ENCODE measurements at regions not wholly inside any gene's neighbourhood (a gene's known extent, or its start where the extent isn't known, plus 50 kb on each side); places are given as distances from the start of the nearest gene placed in this dataset.
"Not testable (repeated sequence)": the region's sequence is repeated elsewhere in the genome, so short reads cannot be mapped to it uniquely, and the experiment has no call there.

- ChIA-PET POLR2A (no interaction called here), CTCF (no interaction called here)
Observed at GRCh38 chr4:125003840-125004239, 291.3 kb upstream of the ANKRD50 start.

DNA sequence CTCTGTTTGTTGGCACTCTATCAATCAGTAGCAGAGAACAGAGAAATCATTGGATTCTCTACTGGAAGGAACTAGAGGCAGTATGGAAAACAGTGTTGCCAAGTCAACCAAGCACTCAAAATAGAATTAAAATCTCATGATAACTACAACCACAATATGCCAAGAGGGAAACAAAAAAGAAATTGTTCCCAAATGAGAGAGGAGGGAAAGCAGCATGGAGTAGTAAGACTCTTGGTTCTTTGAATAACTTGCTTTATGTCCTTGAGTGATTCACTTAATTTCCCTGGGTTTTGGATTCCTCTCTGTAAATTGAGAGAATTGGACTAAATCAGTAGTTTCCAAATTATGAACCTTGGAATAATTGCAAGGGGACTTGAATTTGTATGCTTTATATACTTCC lies 285.5 kb upstream of the ANKRD50 start:
- ChIA-PET CTCF (no interaction called here), POLR2A (no interaction called here)
- DNase-seq (ENCODE audit: extremely low spot score): no peak
- TF ChIP-seq, protein P1, sequence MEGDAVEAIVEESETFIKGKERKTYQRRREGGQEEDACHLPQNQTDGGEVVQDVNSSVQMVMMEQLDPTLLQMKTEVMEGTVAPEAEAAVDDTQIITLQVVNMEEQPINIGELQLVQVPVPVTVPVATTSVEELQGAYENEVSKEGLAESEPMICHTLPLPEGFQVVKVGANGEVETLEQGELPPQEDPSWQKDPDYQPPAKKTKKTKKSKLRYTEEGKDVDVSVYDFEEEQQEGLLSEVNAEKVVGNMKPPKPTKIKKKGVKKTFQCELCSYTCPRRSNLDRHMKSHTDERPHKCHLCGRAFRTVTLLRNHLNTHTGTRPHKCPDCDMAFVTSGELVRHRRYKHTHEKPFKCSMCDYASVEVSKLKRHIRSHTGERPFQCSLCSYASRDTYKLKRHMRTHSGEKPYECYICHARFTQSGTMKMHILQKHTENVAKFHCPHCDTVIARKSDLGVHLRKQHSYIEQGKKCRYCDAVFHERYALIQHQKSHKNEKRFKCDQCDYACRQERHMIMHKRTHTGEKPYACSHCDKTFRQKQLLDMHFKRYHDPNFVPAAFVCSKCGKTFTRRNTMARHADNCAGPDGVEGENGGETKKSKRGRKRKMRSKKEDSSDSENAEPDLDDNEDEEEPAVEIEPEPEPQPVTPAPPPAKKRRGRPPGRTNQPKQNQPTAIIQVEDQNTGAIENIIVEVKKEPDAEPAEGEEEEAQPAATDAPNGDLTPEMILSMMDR (IDR thresholded peaks at IDR 0.05; ENCODE audit: control extremely low read depth, extremely low read depth, low read depth, missing control alignments): no peak

More at GRCh38 chr4:125003840-125004239, 291.3 kb upstream of the ANKRD50 start:
- TF ChIP-seq, protein P1 (IDR thresholded peaks at IDR 0.05; ENCODE audit: control extremely low read depth, extremely low read depth, low read depth, missing control alignments): no peak
- no peak for DNase-seq (ENCODE audit: extremely low spot score)

- ChIA-PET CTCF (no interaction called here), POLR2A (no interaction called here)
- TF ChIP-seq, protein P1 (IDR thresholded peaks at IDR 0.05; ENCODE audit: control extremely low read depth, extremely low read depth, low read depth, missing control alignments): no peak
- DNase-seq (ENCODE audit: extremely low spot score): no peak
Observed at GRCh38 chr4:124997124-124997523, 284.6 kb upstream of the ANKRD50 start.

DNA sequence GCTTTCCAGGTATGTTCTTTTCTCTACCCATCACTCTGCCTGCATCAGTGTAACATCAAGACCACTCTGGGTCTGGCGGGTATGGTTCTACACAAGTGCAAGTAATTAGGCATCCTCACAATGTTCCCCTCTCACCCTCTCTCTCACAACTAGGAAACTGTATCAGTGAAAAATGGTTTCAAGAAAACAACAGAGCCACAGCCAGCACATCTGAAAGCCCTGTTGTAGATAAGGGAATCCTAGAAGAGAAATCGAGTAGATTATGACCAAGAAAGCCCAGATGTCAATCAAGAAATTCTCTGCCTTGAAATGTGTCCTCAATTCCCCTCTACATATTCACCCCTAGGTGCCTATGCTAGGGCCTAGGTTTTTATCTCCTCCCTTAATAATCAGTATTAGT lies 281.3 kb upstream of the ANKRD50 start:
- POLR2A ChIA-PET: no interaction called here
- no peak for DNase-seq (ENCODE audit: extremely low spot score)
- CTCF ChIA-PET: no interaction called here
- TF ChIP-seq, protein P1 (IDR thresholded peaks at IDR 0.05; ENCODE audit: control extremely low read depth, extremely low read depth, low read depth, missing control alignments): no peak

DNA sequence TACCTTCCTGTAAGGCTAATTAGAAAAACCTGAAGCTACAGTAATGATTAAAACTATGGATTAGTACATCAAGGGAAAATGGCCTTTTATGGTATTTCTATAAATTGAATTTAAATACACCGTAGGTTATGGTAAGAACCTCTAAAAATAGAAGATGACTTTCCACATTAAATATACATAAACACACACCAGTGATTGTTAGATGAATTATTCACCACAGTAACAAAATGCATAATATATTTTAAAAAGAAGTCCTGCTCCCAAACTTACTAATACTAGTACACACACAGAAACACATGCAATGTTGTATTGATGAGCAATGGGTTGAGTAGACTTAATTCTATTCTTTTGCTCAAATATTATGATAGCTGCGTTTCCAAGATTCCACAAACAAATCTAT lies 277.9 kb upstream of the ANKRD50 start:
- DNase-seq (ENCODE audit: extremely low spot score): no peak
- POLR2A ChIA-PET: no interaction called here
- CTCF ChIA-PET: interaction anchor here (1.0 kb wide), 1 partner anchor 11 kb away, joined by 3 read pairs; no protein-coding TSS in a partner anchor
- TF ChIP-seq, protein P1 (IDR thresholded peaks at IDR 0.05; ENCODE audit: control extremely low read depth, extremely low read depth, low read depth, missing control alignments): no peak

DNA sequence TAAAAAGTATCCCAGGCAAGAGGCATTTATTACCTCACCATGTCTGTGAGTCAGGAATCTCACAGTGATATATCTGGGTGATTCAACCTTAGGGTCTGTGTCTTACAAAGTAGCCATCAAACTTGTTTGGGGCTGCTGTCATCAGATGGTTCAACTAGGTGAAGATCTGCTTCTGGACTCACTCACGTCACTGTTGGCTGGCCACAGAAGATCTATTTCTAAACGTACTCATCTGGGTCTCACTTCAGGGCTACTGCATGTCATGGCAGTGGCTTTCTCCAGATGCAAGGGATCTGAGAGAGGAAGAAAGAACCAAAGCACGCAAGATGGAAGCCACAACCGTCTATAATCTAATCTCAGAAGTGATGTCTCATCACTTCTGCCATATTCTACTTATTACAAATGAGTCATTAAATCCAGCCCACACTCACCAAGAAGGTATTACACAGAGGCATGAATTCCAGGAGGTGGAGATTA lies 267.8 kb upstream of the ANKRD50 start:
- no peak for DNase-seq (ENCODE audit: extremely low spot score)
- ChIA-PET POLR2A (no interaction called here), CTCF (interaction anchor here (1.7 kb wide), 1 partner anchor 13 kb away, joined by 4 read pairs; no protein-coding TSS in a partner anchor)
- TF ChIP-seq, protein P1 (IDR thresholded peaks at IDR 0.05; ENCODE audit: control extremely low read depth, extremely low read depth, low read depth, missing control alignments): no peak

DNA sequence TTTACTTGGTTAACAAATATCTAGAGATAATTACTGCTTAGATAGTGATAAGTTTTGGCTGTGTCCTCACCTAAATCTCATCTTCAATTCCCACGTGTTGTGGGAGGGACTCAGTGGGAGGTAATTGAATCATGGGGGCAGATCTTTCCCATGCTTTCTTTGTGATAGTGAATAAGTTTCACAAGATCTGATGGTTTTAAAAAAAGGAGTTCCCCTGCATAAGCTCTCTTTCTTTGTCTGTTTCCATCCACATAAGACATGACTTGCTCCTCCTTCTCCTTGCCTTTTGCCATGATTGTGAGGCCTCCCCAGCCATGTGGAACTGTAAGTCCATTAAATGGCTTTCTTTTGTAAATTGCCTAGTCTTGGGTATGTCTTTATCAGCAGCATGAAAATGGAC lies 266.0 kb upstream of the ANKRD50 start:
- CTCF ChIA-PET: interaction anchor here (1.1 to 1.7 kb wide), 2 partner anchors 11 to 12 kb away, joined by 3 to 4 read pairs; no protein-coding TSS in a partner anchor
- POLR2A ChIA-PET; DNase-seq (ENCODE audit: extremely low spot score): not testable (repeated sequence)

All from GM10248 (cell line).